K562 (cell line): ENCODE measurements at regions not wholly inside any gene's neighbourhood (a gene's known extent, or its start where the extent isn't known, plus 50 kb on each side); places are given as distances from the start of the nearest gene placed in this dataset.

Experiments
- CHD7 ChIP-seq: fragments of 200-600 bp; sonication (generic); IDR thresholded peaks from one replicate; pipeline ENCODE4 v1.6.1; 2012; ENCODE audit warnings: mild to moderate bottlenecking, low read depth, low read length, inconsistent platforms
- EGR1 ChIP-seq: fragments of 450-650 bp; conservative IDR thresholded peaks from 2 replicates; pipeline ENCODE4 v1.6.1; 2017; ENCODE audit warnings: mild to moderate bottlenecking
- MCM2 ChIP-seq: fragments of 450-650 bp; IDR thresholded peaks from 2 replicates; pipeline ENCODE4 v1.6.1; 2017; ENCODE audit warnings: low read depth, mild to moderate bottlenecking
- NCOA2 ChIP-seq, 2 experiments: fragments of 450-650 bp; IDR thresholded peaks; 2 replicates each; pipeline ENCODE4 v1.6.1; 2018; ENCODE audit warnings: mild to moderate bottlenecking in 2 of 2, moderate library complexity in 1 of 2; ENCODE audit not compliant: partially characterized antibody in 2 of 2
- PHTF2 ChIP-seq: fragments of 250-450 bp; sonication (Bioruptor Pico); IDR thresholded peaks from 2 replicates; pipeline ENCODE4 v1.5.0; 2021; ENCODE audit warnings: mild to moderate bottlenecking
- SLC30A9 ChIP-seq: fragments of 250-450 bp; sonication (Bioruptor Pico); IDR thresholded peaks from 2 replicates; pipeline ENCODE4 v1.8.0; 2022; ENCODE audit warnings: mild to moderate bottlenecking, moderate library complexity
- ZNF780A ChIP-seq: fragments of 250-450 bp; sonication (Bioruptor Pico); IDR thresholded peaks from 2 replicates; pipeline ENCODE4 v1.5.0; 2021; ENCODE audit warnings: mild to moderate bottlenecking

- TF ChIP-seq CHD7: no peak
- TF ChIP-seq SLC30A9 (CRISPR knock-in tag): no peak
- no peak for TF ChIP-seq NCOA2 (IDR thresholded peaks at IDR 0.05; ENCODE audit: partially characterized antibody in 2 of 2)
- no peak for TF ChIP-seq ZNF780A
- TF ChIP-seq EGR1: no peak
- no peak for TF ChIP-seq PHTF2 (CRISPR knock-in tag)
- no peak for TF ChIP-seq MCM2
- TF ChIP-seq, all 486 proteins: peak for 0
Measured at GRCh38 chr13:105804561-105805190, 730.8 kb downstream of the EFNB2 start (continued).
